ENCODE measurements at regions not wholly inside any gene's neighbourhood (a gene's known extent, or its start where the extent isn't known, plus 50 kb on each side); places are given as distances from the start of the nearest gene placed in this dataset.

DNA sequence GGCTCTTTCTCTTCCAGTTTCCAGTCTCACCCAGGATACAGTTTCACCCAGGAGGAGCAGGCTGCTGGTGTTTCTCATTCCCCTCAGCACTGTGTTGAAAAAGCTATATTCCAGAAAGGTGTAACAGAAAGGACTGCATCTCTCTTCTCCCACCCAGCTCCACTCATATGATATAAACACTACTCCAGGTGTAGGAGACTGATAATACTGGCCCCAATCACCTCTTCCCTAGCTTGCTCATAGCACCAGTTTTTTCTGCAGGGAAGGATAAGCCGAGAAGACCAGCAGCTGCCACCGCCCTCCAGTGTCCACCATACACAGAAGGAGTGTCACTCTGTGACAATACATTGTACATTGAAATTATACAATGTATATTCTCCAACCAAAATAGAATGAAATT lies 105.5 kb upstream of the STK26 start:
- TF ChIP-seq, protein P1, sequence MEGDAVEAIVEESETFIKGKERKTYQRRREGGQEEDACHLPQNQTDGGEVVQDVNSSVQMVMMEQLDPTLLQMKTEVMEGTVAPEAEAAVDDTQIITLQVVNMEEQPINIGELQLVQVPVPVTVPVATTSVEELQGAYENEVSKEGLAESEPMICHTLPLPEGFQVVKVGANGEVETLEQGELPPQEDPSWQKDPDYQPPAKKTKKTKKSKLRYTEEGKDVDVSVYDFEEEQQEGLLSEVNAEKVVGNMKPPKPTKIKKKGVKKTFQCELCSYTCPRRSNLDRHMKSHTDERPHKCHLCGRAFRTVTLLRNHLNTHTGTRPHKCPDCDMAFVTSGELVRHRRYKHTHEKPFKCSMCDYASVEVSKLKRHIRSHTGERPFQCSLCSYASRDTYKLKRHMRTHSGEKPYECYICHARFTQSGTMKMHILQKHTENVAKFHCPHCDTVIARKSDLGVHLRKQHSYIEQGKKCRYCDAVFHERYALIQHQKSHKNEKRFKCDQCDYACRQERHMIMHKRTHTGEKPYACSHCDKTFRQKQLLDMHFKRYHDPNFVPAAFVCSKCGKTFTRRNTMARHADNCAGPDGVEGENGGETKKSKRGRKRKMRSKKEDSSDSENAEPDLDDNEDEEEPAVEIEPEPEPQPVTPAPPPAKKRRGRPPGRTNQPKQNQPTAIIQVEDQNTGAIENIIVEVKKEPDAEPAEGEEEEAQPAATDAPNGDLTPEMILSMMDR (IDR thresholded peaks at IDR 0.05; ENCODE audit: borderline replicate concordance, control extremely low read depth, extremely low read depth, insufficient read depth, missing control alignments) = no peak
- in situ Hi-C loops (cut with MboI; ENCODE audit: low sequenced_read_pairs, unreplicated experiment) = no loop called here
- DNase-seq (ENCODE audit: low spot score) = no peak

DNA sequence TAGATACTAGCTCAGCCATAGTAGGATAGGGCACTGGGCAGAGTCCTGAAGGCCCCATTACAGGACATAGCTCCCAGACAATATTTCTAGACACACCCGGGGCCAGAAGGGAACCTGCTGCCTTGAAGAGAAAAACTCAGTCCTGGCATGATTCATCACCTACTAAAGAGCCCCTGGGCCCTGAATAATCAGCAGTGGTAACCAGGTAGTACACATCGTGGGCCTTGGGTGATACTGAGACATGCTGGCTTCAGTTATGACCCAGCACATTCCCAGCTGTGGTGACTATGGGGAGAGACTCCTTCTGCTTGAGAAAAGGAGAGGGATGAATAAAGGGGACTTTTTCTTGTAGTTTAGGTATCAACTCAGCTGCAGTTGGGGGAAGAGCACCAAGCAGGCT lies 104.3 kb upstream of the STK26 start:
- DNase-seq (ENCODE audit: low spot score) = no peak
- in situ Hi-C loops (cut with MboI; ENCODE audit: low sequenced_read_pairs, unreplicated experiment) = no loop called here
- TF ChIP-seq, protein P1 (IDR thresholded peaks at IDR 0.05; ENCODE audit: borderline replicate concordance, control extremely low read depth, extremely low read depth, insufficient read depth, missing control alignments) = no peak

DNA sequence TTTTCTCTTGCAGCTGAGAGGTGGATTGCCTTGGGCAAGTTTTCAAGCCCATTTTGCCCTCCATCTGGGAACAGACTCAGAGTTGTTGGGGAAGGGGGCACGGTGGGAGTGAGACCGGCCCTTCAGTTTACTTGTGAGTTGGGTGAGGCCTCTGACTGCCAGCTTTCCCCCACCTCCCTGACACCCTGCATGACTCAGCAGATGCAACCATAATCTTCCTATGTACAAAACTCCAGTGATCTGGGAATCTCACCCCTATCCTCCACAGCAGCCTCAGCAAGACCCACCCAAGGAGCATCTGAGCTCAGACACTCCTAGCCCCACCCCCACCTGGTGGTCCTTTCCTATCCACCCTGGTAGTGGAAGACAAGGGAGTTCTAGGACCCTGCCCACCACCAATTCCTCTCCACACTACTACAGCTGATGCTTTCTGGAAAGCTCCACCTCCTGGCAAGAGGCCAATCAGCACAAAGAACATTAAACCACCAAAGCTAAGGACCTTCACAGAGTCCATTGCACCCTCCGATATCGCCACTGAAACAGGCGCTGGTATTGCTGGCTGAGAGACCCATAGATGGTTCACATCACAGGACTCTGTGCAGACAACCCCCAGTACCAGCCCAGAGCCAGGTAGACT lies 99.4 kb upstream of the STK26 start:
- DNase-seq (ENCODE audit: low spot score) = no peak

DNA sequence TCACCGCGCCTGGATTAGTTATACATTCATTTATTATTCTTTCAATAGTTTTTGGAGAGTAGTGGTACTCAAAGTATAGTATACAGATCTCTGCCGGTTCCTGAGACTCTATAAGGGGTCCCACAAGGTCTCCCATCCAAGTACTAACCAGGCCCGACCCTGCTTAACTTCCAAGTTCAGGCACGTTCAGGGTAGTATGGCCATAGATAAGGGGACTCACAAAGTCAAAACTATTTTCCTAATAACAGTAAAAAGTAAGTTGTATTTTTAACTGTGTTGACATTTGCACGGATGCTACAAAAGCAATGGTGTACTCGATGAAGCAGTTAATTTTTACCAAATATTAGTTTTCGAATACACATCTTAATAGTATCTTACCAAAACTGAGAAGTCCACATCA lies 84.4 kb upstream of the STK26 start:
- TF ChIP-seq, protein P1 (IDR thresholded peaks at IDR 0.05; ENCODE audit: borderline replicate concordance, control extremely low read depth, extremely low read depth, insufficient read depth, missing control alignments) = no peak
- in situ Hi-C loops (cut with MboI; ENCODE audit: low sequenced_read_pairs, unreplicated experiment) = no loop called here
- no peak for DNase-seq (ENCODE audit: low spot score)

More for the DNA sequence above, 99.4 kb upstream of the STK26 start:
- in situ Hi-C loops (cut with MboI; ENCODE audit: low sequenced_read_pairs, unreplicated experiment) = no loop called here
- TF ChIP-seq, protein P1 (IDR thresholded peaks at IDR 0.05; ENCODE audit: borderline replicate concordance, control extremely low read depth, extremely low read depth, insufficient read depth, missing control alignments) = no peak

DNA sequence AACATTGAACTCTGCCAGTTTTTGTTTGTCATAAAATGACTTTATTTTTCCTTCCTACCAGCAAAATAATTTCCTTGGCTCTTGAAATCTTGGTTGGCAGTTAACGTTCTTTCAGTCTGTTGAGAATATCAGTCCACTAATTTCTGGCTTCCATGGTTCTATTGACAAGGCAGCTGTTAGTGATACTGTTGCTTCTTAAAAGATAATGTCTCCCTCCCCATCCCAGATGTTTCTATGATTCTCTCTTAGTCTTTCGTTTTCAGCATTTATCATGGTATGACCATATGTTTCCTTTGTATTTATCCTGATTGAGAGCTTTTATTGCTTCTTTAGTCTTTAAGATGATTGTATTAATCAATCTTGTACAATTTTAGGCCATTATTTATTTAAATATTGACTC lies 81.1 kb upstream of the STK26 start:
- TF ChIP-seq, protein P1 (IDR thresholded peaks at IDR 0.05; ENCODE audit: borderline replicate concordance, control extremely low read depth, extremely low read depth, insufficient read depth, missing control alignments) = no peak
- no peak for DNase-seq (ENCODE audit: low spot score)
- in situ Hi-C loops (cut with MboI; ENCODE audit: low sequenced_read_pairs, unreplicated experiment) = no loop called here

DNA sequence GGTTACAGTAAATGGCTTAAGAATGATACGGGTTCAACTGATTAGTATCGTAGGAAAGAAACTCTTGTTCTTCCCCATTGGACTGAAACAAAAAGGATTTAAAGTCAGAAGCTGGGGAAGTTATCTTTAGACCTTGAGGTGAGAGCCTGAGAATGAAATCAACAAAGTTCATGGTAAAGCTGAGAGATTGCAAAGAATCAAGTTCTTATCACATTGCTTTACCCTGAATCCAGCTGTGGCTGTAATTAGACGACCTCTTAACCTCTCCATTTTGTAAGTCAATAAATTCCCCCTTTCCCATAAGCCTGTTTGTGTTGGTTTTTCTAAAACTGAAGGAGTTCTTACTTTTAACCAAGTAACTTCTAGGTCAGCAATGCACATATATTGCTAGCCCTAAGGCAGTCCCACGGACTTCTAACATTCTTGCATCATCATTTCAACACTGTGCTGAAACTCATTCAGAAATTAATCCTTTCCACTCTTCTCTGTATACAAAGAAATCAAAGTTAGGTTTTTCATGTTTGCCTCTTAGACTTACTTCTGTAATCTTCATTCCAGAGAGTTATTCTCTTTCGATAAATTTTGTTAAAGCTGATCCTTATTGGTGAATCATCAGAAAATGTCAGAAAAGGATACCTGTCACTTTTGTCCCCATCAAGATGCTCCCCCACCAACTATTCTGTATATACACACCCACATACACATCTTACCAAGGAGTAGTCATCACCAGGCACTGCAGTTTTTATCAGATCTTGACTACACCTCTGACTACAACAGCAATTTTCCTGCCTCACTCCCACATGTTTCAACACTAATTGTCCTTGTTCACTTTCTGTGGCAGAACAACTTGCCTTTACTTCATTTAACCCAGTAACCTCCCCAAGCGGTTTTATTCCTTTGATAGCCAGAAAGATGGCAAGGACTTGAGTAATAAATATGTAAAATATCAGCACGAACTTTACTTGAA lies 77.9 kb upstream of the STK26 start:
- DNase-seq (ENCODE audit: low spot score) = no peak
- TF ChIP-seq, protein P1 (IDR thresholded peaks at IDR 0.05; ENCODE audit: borderline replicate concordance, control extremely low read depth, extremely low read depth, insufficient read depth, missing control alignments) = no peak
- in situ Hi-C loops (cut with MboI; ENCODE audit: low sequenced_read_pairs, unreplicated experiment) = no loop called here
